ENCODE measurements at regions not wholly inside any gene's neighbourhood (a gene's known extent, or its start where the extent isn't known, plus 50 kb on each side); places are given as distances from the start of the nearest gene placed in this dataset.
"Not testable (repeated sequence)": the region's sequence is repeated elsewhere in the genome, so short reads cannot be mapped to it uniquely, and the experiment has no call there.

DNA sequence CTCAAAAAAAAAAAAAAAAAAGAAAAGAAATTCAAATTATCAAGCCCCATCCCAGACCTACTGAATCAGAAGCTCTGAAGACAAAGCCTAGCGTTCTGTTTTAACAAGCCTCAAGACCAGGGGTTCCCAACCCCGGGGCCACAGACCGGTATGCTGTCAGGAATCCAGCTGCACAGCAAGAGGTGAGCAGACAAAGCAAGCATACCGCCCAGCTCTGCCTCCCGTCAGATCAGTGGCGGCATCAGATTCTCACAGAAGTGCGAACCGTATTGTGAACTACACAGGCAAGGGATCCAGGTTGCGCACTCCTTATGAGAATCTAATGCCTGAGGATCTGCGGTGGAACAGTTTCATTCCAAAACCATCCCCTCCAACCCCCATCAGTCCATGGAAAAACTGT lies 57.8 kb upstream of the RASAL2 start:
- Histone ChIP-seq H3K9me3 (no peaks in the 10 kb centered on the region), H3K4me1 (peaks cover 11% of the 10 kb centered on the region), H3K27me3 (no peaks in the 10 kb centered on the region), H3K36me3 (no peaks in the 10 kb centered on the region), H3K27ac (no peak overlapping the region), H3K4me3 (no peak overlapping the region)
- no peak for DNase-seq (ENCODE audit: low spot score in 2 of 2)
- TF ChIP-seq EP300 (IDR thresholded peaks at IDR 0.05) (no peak), POLR2AphosphoS5 (IDR thresholded peaks at IDR 0.05) (no peak), POLR2A (IDR thresholded peaks at IDR 0.05) (no peak)
- TF ChIP-seq, protein P1, sequence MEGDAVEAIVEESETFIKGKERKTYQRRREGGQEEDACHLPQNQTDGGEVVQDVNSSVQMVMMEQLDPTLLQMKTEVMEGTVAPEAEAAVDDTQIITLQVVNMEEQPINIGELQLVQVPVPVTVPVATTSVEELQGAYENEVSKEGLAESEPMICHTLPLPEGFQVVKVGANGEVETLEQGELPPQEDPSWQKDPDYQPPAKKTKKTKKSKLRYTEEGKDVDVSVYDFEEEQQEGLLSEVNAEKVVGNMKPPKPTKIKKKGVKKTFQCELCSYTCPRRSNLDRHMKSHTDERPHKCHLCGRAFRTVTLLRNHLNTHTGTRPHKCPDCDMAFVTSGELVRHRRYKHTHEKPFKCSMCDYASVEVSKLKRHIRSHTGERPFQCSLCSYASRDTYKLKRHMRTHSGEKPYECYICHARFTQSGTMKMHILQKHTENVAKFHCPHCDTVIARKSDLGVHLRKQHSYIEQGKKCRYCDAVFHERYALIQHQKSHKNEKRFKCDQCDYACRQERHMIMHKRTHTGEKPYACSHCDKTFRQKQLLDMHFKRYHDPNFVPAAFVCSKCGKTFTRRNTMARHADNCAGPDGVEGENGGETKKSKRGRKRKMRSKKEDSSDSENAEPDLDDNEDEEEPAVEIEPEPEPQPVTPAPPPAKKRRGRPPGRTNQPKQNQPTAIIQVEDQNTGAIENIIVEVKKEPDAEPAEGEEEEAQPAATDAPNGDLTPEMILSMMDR (IDR thresholded peaks at IDR 0.05): no peak
- whole genome bisulfite sequencing: 93% methylated on average over 10 of the region's 10 CpGs

DNA sequence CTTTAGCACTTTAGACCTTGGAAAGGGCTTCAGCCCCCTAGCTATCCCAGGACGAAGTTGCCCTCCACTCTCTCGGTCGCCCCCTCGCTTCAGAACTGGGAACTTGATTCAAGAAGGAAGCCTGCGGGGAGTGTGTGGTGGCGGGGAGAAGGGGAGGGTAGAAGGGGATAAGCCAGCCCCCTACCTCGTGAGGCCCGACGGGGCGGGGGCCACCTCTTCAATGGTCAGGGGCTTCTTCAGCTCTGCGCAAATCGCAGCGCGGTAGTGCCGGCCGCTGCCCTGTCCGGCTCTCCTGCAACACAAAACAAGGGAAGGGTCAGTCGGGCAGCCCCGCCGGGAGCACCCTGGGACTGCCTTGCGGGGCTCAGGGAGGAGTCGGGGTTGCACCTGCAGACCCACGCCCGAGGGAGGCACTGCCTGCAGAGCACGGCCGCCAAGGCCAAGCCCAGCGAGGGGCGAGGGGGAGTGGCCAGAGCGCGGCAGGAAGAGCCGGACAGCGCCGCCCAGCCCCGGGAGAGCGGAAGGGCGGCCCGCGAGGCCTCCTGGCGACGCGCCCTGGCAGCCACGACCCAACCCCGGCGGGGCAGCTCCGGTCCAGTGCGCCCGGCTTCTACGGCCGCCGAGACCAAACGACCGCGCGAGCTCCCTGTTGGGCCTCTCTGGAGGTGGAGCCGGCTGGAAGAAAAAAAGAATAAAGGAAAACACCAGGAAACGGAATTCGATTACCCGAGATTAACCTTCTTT lies 56.2 kb upstream of the RASAL2 start:
- WGBS: 4% methylated on average over 45 of the region's 58 CpGs

GRCh38 chr1:178038372-178038771 lies 55.5 kb upstream of the RASAL2 start:
- H3K4me1 ChIP-seq: peaks cover 5% of the 10 kb centered on the region
- H3K27me3 ChIP-seq: no peaks in the 10 kb centered on the region
- peak overlapping the region; percentile 30 for H3K27ac ChIP-seq
- TF ChIP-seq EP300 (IDR thresholded peaks at IDR 0.05) (no peak), POLR2A (IDR thresholded peaks at IDR 0.05) (no peak), POLR2AphosphoS5 (IDR thresholded peaks at IDR 0.05) (no peak)
- TF ChIP-seq, protein P1 (IDR thresholded peaks at IDR 0.05): no peak
- peak overlapping the region; percentile 61 for H3K4me3 ChIP-seq
- no peak for DNase-seq (ENCODE audit: low spot score in 2 of 2)
- H3K36me3 ChIP-seq: no peaks in the 10 kb centered on the region
- 82% methylated on average over 11 of the region's 11 CpGs for WGBS
- no peaks in the 10 kb centered on the region for H3K9me3 ChIP-seq

More for the DNA sequence above, 56.2 kb upstream of the RASAL2 start:
- Histone ChIP-seq H3K4me1 (peaks cover 5% of the 10 kb centered on the region), H3K4me3 (peak overlapping the region; percentile 61), H3K9me3 (no peaks in the 10 kb centered on the region), H3K27me3 (no peaks in the 10 kb centered on the region), H3K36me3 (no peaks in the 10 kb centered on the region), H3K27ac (peak overlapping the region; percentile 30)
- peak; percentile 84 to 90 for DNase-seq (ENCODE audit: low spot score in 2 of 2)
- TF ChIP-seq POLR2A (IDR thresholded peaks at IDR 0.05): no peak
- TF ChIP-seq, protein P1 (IDR thresholded peaks at IDR 0.05): peak in 1 of 2 donors; percentile 31

- 84% methylated on average over 2 of the region's 2 CpGs for WGBS
- H3K27ac ChIP-seq: no peak overlapping the region
Measured at GRCh38 chr1:178039891-178040290, 54.0 kb upstream of the RASAL2 start.

GRCh38 chr1:178043940-178044339 lies 50.0 kb upstream of the RASAL2 start:
- H3K4me1 ChIP-seq: peaks cover 13% of the 10 kb centered on the region
- not testable (repeated sequence) for DNase-seq (ENCODE audit: low spot score in 2 of 2)

More at GRCh38 chr1:178039891-178040290, 54.0 kb upstream of the RASAL2 start:
- Histone ChIP-seq H3K27me3 (no peaks in the 10 kb centered on the region), H3K9me3 (no peaks in the 10 kb centered on the region), H3K4me3 (no peak overlapping the region), H3K4me1 (peaks cover 5% of the 10 kb centered on the region), H3K36me3 (no peaks in the 10 kb centered on the region)
- no peak for TF ChIP-seq POLR2A (IDR thresholded peaks at IDR 0.05)
- no peak for DNase-seq (ENCODE audit: low spot score in 2 of 2)

More at GRCh38 chr1:178043940-178044339, 50.0 kb upstream of the RASAL2 start:
- H3K9me3 ChIP-seq, H3K4me3 ChIP-seq, H3K27ac ChIP-seq, H3K27me3 ChIP-seq, H3K36me3 ChIP-seq: not testable (repeated sequence)
- WGBS: 95% methylated on average over 4 of the region's 4 CpGs
